Dermis microvascular lymphatic vessel endothelial cell (primary cell): ENCODE measurements at regions not wholly inside any gene's neighbourhood (a gene's known extent, or its start where the extent isn't known, plus 50 kb on each side); places are given as distances from the start of the nearest gene placed in this dataset.
"Not testable (repeated sequence)": the region's sequence is repeated elsewhere in the genome, so short reads cannot be mapped to it uniquely, and the experiment has no call there.

ENCODE experiments used
- DNase-seq, 2 donors: peaks; one replicate each; pipeline versions ENCODE4 v3.0.0 to v3.0.0-alpha.2; 2010; ENCODE audit warnings: low read depth in 2 of 2

GRCh38 chr9:15033316-15033715, 123.1 kb upstream of the FREM1 start:
- no peak for DNase-seq

- no peak for DNase-seq
These were observed 122.6 kb upstream of the FREM1 start for GRCh38 chr9:15032860-15033259.

GRCh38 chr9:15021146-15021545, 110.9 kb upstream of the FREM1 start:
- no peak for DNase-seq

GRCh38 chr9:15018096-15018637, 107.9 kb upstream of the FREM1 start:
- DNase-seq = no peak

GRCh38 chr9:15010581-15010980, 100.4 kb upstream of the FREM1 start:
- DNase-seq = no peak

GRCh38 chr9:15007698-15008097, 97.5 kb upstream of the FREM1 start:
- DNase-seq = no peak

GRCh38 chr9:14994738-14995137, 84.5 kb upstream of the FREM1 start:
- no peak for DNase-seq

- DNase-seq = peak in 1 of 2 donors; percentile 6
These were observed 83.8 kb upstream of the FREM1 start for GRCh38 chr9:14993901-14994554.

- DNase-seq = peak; percentile 28 to 42
These were observed 83.0 kb upstream of the FREM1 start for GRCh38 chr9:14993061-14993800.

GRCh38 chr9:14992516-14992915, 82.3 kb upstream of the FREM1 start:
- DNase-seq = no peak

GRCh38 chr9:14992081-14992480, 81.9 kb upstream of the FREM1 start:
- DNase-seq = no peak

GRCh38 chr9:14990647-14991046, 80.4 kb upstream of the FREM1 start:
- not testable (repeated sequence) for DNase-seq

GRCh38 chr9:14989811-14990210, 79.6 kb upstream of the FREM1 start:
- no peak for DNase-seq

GRCh38 chr9:14989336-14989735, 79.1 kb upstream of the FREM1 start:
- not testable (repeated sequence) for DNase-seq

- no peak for DNase-seq
These were observed 77.6 kb upstream of the FREM1 start for GRCh38 chr9:14987858-14988257.

GRCh38 chr9:14985419-14985818, 75.2 kb upstream of the FREM1 start:
- no peak for DNase-seq

- DNase-seq = no peak
These were observed 73.4 kb upstream of the FREM1 start for GRCh38 chr9:14983599-14983998.

- no peak for DNase-seq
These were observed 71.2 kb upstream of the FREM1 start for GRCh38 chr9:14981291-14981950.

GRCh38 chr9:14978022-14979000, 68.1 kb upstream of the FREM1 start:
- DNase-seq = no peak

- no peak for DNase-seq
These were observed 57.5 kb upstream of the FREM1 start for GRCh38 chr9:14967450-14968321.
